GM12873 (cell line): ENCODE measurements at regions not wholly inside any gene's neighbourhood (a gene's known extent, or its start where the extent isn't known, plus 50 kb on each side); places are given as distances from the start of the nearest gene placed in this dataset.

Experiments
- TF ChIP-seq, protein P1 (sequence below): IDR thresholded peaks from 2 replicates; pipeline ENCODE4 v1.5.1; 2012; ENCODE audit warnings: low read depth, mild to moderate bottlenecking, moderate library complexity, low read length, control low read depth; ENCODE audit not compliant: insufficient read depth; ENCODE audit errors: missing control alignments

DNA sequence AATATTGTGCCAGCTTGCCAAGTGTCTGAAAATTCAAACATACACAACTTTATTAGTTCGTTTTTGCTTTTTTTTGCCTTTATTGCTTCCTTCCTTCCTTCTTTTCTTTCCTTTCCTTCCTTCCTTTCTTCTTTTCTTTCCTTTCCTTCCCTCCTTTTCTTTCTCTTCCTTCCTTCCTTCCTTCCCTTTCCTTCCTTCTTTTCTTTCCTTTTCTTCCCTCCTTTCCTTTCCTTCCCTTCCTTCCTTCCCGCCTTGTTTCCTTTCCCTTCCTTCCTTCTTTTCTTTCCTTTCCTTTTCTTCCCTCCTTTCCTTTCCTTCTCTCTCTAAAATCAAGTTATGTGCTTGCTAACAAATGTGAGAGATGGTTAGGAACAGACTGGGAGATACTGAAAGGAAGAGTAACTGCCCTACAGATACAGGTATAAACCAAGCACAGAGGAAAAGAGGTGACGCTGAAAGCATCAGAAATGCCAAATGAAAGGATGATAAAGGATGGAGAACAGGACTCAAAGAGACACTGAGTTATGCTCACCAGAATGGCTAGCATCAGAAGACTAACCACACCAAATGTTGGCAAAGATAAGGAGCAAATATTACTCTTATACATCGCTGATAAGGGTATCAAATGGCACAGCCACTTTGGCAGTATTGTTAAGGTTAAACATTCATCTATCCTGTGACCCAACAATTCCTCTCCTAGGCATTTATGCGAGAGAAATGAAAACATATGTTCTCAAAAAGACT, 151.6 kb downstream of the MREG start:
- TF ChIP-seq, protein P1, sequence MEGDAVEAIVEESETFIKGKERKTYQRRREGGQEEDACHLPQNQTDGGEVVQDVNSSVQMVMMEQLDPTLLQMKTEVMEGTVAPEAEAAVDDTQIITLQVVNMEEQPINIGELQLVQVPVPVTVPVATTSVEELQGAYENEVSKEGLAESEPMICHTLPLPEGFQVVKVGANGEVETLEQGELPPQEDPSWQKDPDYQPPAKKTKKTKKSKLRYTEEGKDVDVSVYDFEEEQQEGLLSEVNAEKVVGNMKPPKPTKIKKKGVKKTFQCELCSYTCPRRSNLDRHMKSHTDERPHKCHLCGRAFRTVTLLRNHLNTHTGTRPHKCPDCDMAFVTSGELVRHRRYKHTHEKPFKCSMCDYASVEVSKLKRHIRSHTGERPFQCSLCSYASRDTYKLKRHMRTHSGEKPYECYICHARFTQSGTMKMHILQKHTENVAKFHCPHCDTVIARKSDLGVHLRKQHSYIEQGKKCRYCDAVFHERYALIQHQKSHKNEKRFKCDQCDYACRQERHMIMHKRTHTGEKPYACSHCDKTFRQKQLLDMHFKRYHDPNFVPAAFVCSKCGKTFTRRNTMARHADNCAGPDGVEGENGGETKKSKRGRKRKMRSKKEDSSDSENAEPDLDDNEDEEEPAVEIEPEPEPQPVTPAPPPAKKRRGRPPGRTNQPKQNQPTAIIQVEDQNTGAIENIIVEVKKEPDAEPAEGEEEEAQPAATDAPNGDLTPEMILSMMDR, result no peak

DNA sequence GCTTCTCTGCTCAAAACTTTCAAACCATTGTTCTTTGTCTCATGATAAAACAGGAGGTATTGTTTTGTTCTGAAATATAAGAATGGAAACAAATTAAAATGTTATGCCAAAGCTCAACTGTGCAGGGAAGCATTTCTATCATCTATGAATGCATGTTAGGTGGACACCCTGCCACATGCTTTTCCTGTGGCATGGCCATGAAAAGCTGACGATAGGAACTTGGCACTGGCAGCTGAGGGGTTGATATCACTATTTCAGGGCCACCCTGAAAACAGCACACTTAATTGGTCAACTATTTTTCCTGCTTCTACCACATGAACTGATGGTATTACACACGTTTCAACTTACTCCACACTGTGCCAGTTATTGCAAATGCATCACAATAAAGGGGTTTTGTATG, 157.3 kb downstream of the MREG start:
- TF ChIP-seq, protein P1, result no peak

DNA sequence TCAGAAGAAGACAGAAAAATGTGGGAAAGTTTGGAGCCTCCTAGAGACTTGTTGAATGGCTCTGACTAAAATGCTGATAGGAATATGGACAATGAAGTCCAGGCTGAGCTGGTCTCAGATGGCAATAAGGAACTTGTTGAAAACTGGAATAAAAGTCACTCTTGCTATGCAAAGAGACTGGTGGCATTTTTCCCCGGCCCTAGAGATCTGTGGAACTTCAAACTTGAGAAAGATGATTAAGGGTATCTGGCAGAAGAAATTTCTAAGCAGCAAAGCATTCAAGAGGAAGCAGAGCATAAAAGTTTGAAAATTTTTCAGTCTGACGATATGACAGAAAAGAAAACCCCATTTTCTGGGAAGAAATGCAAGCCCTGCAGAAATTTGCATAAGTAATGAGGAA, 159.3 kb downstream of the MREG start:
- TF ChIP-seq, protein P1, result no peak

DNA sequence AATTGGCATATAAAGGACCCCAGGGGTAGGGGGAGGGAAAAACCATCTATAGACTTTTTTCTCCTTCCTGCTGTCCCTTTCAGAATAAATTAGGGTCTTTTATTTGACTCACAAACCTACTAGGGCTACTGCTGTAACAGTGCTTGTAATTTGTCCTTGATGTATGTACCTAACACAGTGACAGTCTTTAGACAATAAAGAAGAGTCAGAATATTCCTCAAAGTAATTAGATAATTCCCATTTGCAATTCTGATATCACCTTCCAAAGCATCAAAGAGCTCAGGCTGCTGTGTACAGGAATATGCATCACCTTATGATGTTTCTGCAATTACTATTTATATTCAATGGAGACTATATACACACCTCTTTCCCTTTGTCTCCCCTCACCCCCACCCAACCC, 161.7 kb downstream of the MREG start:
- TF ChIP-seq, protein P1, result no peak

DNA sequence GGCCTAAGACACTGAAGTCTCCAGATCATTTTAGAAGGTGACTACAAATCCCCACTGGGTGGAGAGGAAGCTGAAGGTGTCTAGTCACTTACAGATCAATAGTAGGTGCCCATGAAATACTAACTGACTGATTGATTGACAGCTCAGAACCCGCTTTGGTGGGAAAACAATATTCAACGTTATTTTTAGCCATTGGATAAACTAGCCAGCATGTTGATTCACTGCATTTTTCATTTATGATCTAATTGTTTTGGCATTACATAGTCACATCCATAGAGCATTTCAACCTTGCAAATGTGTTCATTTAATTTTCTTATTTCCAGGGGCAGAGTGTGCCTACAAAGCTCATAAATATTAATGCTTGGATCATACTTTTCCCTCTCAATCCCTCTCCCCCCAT, 162.3 kb downstream of the MREG start:
- TF ChIP-seq, protein P1, result no peak

DNA sequence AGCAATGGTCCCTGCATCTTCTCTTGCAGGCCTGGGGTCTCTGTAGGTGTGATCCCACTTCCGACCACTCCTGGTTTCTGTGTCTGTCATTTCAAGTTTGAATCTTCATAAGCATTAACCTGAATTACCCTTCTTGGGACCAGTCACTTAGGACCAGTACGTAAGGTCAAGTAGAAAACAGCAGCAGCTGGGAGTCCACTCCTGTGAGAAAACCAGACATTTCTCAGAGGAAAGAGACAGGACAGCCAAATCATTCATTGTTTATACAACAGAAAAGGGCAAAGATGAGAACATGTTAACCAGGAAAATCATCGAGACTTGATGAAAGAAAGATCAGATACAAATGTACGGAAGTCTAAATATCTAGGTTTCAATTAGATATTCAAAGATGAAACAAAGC, 163.0 kb downstream of the MREG start:
- TF ChIP-seq, protein P1, result no peak

DNA sequence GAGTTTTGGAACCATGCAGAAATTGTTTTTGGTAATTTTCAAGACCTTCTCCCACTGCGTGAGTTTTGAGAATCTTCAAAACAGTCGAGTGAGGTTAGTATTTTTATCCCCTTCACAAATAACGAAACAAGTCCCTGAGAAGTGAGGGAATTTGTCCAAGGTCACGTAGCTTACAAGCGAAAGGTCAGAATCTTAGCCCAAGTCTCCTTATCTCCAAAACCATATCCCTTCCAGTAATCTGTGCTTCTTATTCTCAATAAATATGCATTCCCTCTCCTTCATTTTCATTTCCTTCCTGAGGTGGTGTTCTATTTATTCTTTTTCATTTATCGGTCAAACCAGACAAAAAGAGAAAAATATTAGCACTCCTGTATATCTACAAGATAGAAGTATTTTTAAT, 163.6 kb downstream of the MREG start:
- TF ChIP-seq, protein P1, result no peak
